HG03175 (cell line): ENCODE measurements at regions not wholly inside any gene's neighbourhood (a gene's known extent, or its start where the extent isn't known, plus 50 kb on each side); places are given as distances from the start of the nearest gene placed in this dataset.

Experiments used
- ATAC-seq: cut with Tn5 transposase; IDR thresholded peaks from one replicate; pipeline ENCODE4 v1.9.1; 2021; ENCODE audit warnings: mild to moderate bottlenecking, moderate library complexity; ENCODE audit not compliant: unreplicated experiment

- ATAC-seq: no peak
Measured at GRCh38 chr3:159635047-159635641, 353.5 kb upstream of the IL12A start.

DNA sequence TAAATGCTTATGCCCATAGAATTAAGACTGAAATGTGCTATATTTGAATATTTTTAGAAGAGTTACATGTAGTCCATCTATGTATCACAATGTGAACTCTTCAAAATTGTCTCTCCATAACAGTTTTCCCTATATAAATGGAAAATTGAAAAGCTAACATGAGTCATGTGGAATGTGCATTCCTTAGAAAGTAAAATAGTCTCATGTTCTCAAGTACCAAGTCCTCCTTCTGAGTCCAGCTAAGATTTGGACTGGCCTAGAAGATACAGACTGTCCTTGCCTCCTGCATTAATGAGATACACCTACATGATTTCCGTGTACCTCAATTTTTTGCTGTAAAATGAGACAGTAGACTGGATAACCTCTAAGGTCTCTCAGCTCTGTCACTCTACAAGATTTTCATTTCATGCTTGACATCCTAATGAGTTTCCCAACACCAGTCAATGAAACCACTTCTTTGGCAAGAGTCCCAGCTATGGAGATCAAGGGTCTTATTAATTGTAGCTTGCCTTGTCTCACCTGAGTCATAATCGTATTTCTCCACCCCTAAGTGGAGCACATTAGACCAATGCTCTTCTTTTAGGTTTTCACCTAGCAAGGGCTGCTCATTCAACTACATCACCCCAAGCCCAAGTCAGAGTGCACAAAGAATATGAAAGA, 350.6 kb upstream of the IL12A start:
- ATAC-seq: no peak

GRCh38 chr3:159640225-159640624, 348.4 kb upstream of the IL12A start:
- no peak for ATAC-seq

- ATAC-seq: no peak
Measured at GRCh38 chr3:159643406-159643805, 345.2 kb upstream of the IL12A start.

DNA sequence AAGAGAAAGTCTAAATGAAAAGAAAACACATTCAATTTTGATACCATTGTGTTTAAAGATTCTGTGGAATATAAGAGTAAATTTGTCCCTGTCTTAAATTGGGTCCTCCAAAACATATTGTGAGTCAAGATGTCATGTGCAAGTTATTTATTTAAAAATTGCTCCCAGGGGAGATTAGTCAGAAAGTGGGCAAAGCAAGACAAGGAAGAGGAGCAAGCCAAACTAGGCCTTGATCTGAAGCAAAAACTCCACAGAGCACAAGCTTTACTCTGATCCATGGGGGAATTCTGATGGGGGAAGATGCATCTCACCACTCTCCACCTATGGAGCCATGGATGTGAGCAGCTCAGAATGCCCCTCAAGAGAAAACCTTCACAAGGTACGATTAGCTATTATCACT, 342.8 kb upstream of the IL12A start:
- no peak for ATAC-seq

- no peak for ATAC-seq
Measured at GRCh38 chr3:159649951-159650350, 338.7 kb upstream of the IL12A start.

DNA sequence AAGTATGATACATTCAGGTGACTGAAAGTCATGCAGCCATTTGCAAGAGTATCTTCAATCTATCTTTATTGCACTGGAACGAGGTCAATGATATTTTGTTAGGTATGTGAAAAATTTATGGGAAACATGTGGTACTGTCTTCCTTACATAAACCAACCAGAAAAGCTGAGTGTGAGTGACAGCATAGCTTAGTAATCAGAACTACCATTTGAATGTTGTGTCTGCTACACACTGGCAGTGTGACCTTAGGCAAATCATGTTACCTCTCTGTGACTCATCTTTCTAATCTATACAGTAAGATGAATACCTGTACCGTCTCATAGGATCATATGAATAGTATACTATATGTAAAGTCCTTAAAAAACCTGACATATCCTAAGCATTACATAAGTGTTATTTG, 337.9 kb upstream of the IL12A start:
- ATAC-seq: no peak

GRCh38 chr3:159652452-159652851, 336.2 kb upstream of the IL12A start:
- no peak for ATAC-seq

DNA sequence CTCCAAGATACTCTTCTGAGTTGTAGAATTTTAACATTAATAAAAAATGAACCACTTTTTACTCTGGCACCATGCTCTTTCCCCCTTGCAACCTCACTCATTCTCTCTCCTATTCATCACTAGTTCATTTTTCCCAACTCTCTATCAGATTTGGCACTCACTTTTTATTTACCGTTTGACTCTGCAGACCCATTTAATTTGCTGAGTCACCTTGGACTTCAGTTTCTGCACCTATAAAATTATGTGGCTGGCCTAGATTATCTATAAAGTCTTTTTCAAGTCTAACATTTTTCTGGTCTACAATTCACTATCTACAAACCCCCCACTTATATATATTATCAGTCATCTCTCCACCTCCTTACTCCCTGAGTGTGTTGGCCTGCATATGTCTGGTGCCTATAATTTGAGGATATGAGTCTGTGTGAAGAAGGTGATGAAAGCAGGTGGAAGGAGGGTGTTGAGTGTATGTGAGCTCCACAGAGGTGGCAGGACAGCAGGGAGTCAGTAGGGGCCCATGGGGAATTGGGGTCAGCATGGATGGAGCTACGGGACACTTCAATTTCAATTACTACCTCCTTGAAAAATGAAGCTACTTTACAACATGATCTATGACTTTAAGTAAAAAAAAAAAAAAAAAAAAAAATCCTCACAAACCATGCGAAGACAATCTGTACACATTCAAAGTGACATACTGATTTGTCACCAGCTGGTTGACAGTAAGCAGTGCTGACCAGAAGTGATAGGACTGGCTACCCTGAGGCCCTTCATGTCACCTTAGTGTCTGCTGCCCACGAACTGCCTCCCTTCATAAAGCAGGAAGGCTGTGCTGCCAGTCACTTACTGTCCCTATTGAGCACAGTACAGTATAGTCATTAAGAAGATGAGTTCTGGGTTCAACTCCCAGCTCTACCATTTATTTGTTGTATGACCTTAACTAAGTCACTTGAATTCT, 334.2 kb upstream of the IL12A start:
- ATAC-seq: no peak

- no peak for ATAC-seq
Measured at GRCh38 chr3:159655202-159655601, 333.4 kb upstream of the IL12A start.

DNA sequence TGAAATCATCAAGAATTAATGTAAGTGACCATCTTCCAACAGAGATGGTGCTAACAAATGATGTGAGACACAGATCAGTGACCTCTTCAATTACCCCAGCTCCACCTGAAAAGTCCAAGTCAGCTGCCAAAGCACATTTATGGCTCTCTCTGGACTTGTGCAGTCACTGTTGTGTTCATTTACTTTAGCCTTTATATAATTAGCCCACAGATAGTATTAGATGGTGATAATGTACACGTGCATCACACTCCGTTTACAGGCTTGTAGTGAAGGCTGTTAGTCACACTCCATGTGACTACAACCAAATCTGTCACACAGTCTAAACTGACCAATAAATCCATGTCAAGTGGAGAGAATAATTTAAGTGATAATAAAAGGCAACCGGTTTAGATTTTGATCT, 331.5 kb upstream of the IL12A start:
- ATAC-seq: no peak

GRCh38 chr3:159657629-159658028, 331.0 kb upstream of the IL12A start:
- ATAC-seq: no peak

DNA sequence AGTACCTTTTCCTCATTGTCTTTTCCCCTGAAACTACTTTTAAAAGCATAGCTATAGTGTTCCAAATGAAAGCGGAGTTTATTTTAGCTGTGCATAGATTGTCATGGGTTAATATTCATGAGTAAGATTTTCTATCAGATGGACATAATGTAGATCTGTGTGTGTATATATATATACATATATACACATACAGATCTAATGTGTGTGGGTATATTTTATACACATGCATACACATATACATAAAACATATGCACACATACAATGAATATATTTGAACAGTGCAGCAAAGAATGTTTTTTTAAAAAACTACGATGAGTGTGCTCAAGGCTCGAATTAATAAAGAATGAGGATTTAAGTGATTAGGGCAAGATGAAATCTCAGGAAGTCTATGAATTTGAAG, 328.3 kb upstream of the IL12A start:
- no peak for ATAC-seq

- no peak for ATAC-seq
Measured at GRCh38 chr3:159660901-159661300, 327.7 kb upstream of the IL12A start.

DNA sequence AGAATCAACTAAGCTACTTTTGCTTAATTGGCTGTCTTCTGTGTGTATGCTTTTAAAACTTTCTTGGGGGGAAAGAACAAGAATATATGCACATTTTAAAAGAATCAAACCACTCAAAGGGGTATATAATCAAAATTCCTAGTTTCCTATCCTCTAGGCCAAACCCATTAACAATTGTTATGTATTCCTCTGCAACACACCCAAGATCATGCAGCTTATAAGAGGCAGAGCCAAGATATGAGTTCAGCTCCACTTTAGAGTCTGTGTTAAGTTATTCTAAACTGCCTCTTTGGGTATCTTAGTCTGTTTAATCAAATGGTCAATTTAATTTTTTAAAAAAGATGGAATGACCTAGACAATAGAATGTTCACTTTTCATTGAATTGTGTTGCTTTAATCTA, 326.1 kb upstream of the IL12A start:
- no peak for ATAC-seq

DNA sequence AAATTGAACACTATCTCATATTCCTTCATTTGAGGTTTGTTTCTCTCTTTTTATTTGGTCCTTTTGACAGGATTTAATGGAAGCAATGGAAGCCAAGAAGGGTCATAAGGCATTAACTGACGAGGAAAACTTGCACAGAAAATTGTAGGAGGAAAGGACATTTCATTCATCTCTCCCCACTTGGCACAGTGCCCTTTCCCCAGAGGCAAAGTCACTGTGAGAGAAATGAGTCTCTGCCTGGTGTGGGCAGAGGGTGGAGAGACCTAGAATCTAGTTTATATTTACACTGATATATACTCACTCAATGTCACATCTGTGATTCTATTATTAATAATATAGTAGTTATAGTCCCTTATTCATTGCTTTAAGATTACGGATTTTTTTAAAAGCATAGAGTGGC, 324.6 kb upstream of the IL12A start:
- no peak for ATAC-seq

GRCh38 chr3:159664653-159665052, 324.0 kb upstream of the IL12A start:
- no peak for ATAC-seq

GRCh38 chr3:159667261-159667660, 321.4 kb upstream of the IL12A start:
- no peak for ATAC-seq

- ATAC-seq: no peak
Measured at GRCh38 chr3:159668461-159668860, 320.2 kb upstream of the IL12A start.

- ATAC-seq: no peak
Measured at GRCh38 chr3:159668990-159669476, 319.6 kb upstream of the IL12A start.

DNA sequence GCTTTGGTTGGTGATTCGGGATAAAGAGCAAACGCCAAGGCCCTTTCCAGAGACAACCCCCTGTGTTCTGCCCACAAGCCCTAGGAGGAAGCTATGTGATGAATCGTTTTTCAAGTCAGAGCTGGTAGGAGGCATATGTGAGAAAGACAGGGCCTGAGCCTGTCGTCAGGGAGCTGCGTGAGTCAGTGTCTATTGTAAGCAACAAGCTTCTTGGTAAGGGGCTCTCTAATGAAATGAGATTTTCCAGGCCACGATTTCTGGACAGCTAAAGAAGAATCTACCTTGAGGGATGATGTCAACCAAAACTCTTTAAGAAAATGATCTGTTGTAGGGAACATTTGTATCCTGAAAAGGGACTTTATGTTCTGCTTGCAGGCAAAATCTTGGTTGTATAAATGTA, 318.9 kb upstream of the IL12A start:
- ATAC-seq: no peak
